ENCODE measurements at regions not wholly inside any gene's neighbourhood (a gene's known extent, or its start where the extent isn't known, plus 50 kb on each side); places are given as distances from the start of the nearest gene placed in this dataset.

DNA sequence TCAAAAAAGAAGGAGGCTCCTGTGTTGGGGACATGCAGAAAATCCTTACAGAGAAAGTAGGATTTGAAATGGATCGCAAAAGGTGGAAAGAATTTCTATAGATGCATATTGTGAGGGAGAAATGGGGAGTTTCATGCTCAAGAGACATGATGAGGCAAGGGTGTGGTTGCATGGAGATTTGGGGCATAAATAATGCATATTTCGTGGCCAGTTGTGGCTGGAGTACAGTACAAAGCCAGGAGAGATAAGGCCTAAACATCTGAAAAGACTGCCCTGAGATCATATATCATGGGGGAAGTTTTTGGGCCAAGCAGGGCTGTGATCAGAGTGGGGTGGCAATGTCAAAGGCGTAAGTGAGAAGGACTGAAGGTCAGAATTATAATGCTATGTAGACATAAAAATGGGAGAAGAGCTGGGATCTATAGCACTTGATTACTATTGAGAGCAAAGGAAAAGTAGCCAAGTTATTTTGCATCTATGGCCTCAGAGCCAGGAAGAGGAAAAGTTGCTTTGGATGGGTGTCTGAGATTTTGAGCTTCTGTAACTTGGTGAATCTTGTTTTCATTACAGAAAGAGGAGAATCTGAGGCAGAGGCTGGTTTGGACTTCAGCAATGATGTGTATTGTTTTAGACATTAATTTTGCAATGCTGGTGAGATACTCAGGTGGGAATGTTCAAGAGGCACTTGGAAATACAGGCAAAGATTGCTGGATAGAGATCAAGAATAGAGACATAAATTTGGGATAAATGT is 166.6 kb downstream of the INHBA start:
- Histone ChIP-seq H3K4me1 (ENCODE audit: control insufficient read depth in 2 of 2, insufficient read depth in 2 of 2, low read length in 2 of 2) (no peaks in the 10 kb centered on the region), H3K27me3 (replicated peaks in 1 of 4; ENCODE audit: control extremely low read depth in 1 of 4, control insufficient read depth in 3 of 4, insufficient read depth in 4 of 4, low read length in 3 of 4) (no peaks in the 10 kb centered on the region), H3K36me3 (replicated peaks in 1 of 2; ENCODE audit: control extremely low read depth in 1 of 2, control insufficient read depth in 1 of 2, extremely low read depth in 1 of 2, insufficient read depth in 2 of 2, low read length in 1 of 2) (no peaks in the 10 kb centered on the region), H3K9ac (ENCODE audit: low read length) (no peak overlapping the region), H3K9me3 (ENCODE audit: control extremely low read depth in 1 of 3, control insufficient read depth in 2 of 3, insufficient read depth in 1 of 3, low read length in 2 of 3) (no peaks in the 10 kb centered on the region), H2AFZ (ENCODE audit: insufficient read depth, low read depth, low read length, poor library complexity, severe bottlenecking) (no peak overlapping the region), H3K79me2 (ENCODE audit: control insufficient read depth, insufficient read depth, low read length) (no peaks in the 10 kb centered on the region), H3K4me3 (ENCODE audit: control extremely low read depth in 1 of 5, extremely low read depth in 1 of 5, insufficient read depth in 1 of 5, low read depth in 2 of 5, low read length in 4 of 5) (no peak overlapping the region), H3K27ac (ENCODE audit: low read length in 2 of 2) (no peak overlapping the region), H3K4me2 (replicated peaks; ENCODE audit: low read depth, low read length, poor library complexity, severe bottlenecking) (no peak overlapping the region), H4K20me1 (ENCODE audit: control insufficient read depth, insufficient read depth, low read length, poor library complexity, severe bottlenecking) (no peaks in the 10 kb centered on the region)
- intact Hi-C loops (cut with micrococcal nuclease), result no loop called here
- ATAC-seq (ENCODE audit: low read depth), result no peak
- Mint-ChIP-seq H3K9me3 (ENCODE audit: insufficient read depth) (no peaks in the 10 kb centered on the region), H3K27ac (no peak overlapping the region), H3K4me3 (no peak overlapping the region), H3K4me1 (no peaks in the 10 kb centered on the region), H3K27me3 (no peaks in the 10 kb centered on the region)
- TF ChIP-seq CTCF (IDR thresholded peaks at IDR 0.05), result no peak
- no peak for TF ChIP-seq EZH2 (IDR thresholded peaks at IDR 0.05; ENCODE audit: borderline replicate concordance, insufficient read depth, low read depth, low read length, poor library complexity, severe bottlenecking)
- CTCF ChIA-PET, result no interaction called here
- WGBS (ENCODE audit: insufficient coverage), result 92% methylated on average over 3 of the region's 3 CpGs
- no peak for DNase-seq
- POLR2A ChIA-PET, result no interaction called here

DNA sequence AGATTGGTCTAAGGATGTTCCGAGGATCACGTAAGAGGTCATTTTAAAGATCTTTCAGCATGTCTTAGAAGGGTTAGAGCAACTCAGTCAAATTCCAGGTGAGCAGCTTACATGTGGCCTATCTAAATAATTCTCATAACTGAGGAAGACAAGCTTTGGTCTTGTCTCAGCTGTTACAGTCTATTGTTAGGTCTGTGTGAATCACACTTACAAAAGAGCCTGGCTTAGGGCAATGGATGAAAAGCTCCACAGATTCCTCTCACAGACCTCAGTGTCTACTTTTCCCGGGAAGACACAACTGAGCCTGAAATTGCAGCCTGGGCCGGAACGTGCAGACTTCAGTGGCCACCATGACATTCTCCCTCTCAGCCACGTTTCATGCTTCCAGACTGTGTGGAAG is 173.1 kb downstream of the INHBA start:
- H3K4me3 Mint-ChIP-seq, result no peak overlapping the region
- H3K79me2 ChIP-seq (ENCODE audit: control insufficient read depth, insufficient read depth, low read length), result no peaks in the 10 kb centered on the region
- no peak overlapping the region for H3K27ac ChIP-seq (ENCODE audit: low read length in 2 of 2)
- H4K20me1 ChIP-seq (ENCODE audit: control insufficient read depth, insufficient read depth, low read length, poor library complexity, severe bottlenecking), result no peaks in the 10 kb centered on the region
- H3K9ac ChIP-seq (ENCODE audit: low read length), result no peak overlapping the region
- WGBS (ENCODE audit: insufficient coverage), result 95% methylated on average over 4 of the region's 6 CpGs
- H2AFZ ChIP-seq (ENCODE audit: insufficient read depth, low read depth, low read length, poor library complexity, severe bottlenecking), result no peak overlapping the region
- H3K4me3 ChIP-seq (ENCODE audit: control extremely low read depth in 1 of 5, extremely low read depth in 1 of 5, insufficient read depth in 1 of 5, low read depth in 2 of 5, low read length in 4 of 5), result no peak overlapping the region
- H3K27ac Mint-ChIP-seq, result no peak overlapping the region
- DNase-seq, result no peak
- H3K9me3 ChIP-seq (ENCODE audit: control extremely low read depth in 1 of 3, control insufficient read depth in 2 of 3, insufficient read depth in 1 of 3, low read length in 2 of 3), result no peaks in the 10 kb centered on the region
- no peaks in the 10 kb centered on the region for H3K9me3 Mint-ChIP-seq (ENCODE audit: insufficient read depth)
- H3K27me3 Mint-ChIP-seq, result no peaks in the 10 kb centered on the region
- no peaks in the 10 kb centered on the region for H3K27me3 ChIP-seq (replicated peaks in 1 of 4; ENCODE audit: control extremely low read depth in 1 of 4, control insufficient read depth in 3 of 4, insufficient read depth in 4 of 4, low read length in 3 of 4)
- H3K4me1 ChIP-seq (ENCODE audit: control insufficient read depth in 2 of 2, insufficient read depth in 2 of 2, low read length in 2 of 2), result no peaks in the 10 kb centered on the region
- no peaks in the 10 kb centered on the region for H3K4me1 Mint-ChIP-seq
- H3K4me2 ChIP-seq (replicated peaks; ENCODE audit: low read depth, low read length, poor library complexity, severe bottlenecking), result no peak overlapping the region
- no peak for TF ChIP-seq EZH2 (IDR thresholded peaks at IDR 0.05; ENCODE audit: borderline replicate concordance, insufficient read depth, low read depth, low read length, poor library complexity, severe bottlenecking)
- no peak for TF ChIP-seq CTCF (IDR thresholded peaks at IDR 0.05)
- ATAC-seq (ENCODE audit: low read depth), result no peak
- H3K36me3 ChIP-seq (replicated peaks in 1 of 2; ENCODE audit: control extremely low read depth in 1 of 2, control insufficient read depth in 1 of 2, extremely low read depth in 1 of 2, insufficient read depth in 2 of 2, low read length in 1 of 2), result no peaks in the 10 kb centered on the region
- POLR2A ChIA-PET, result no interaction called here
- intact Hi-C loops (cut with micrococcal nuclease), result no loop called here
- CTCF ChIA-PET, result no interaction called here
